Raji (cell line): ENCODE measurements at regions not wholly inside any gene's neighbourhood (a gene's known extent, or its start where the extent isn't known, plus 50 kb on each side); places are given as distances from the start of the nearest gene placed in this dataset.
A peak's percentile ranks its signal among the peaks of the same experiment; 100 is the strongest.

Experiments
- POLR2A ChIP-seq: IDR thresholded peaks from 2 replicates; pipeline ENCODE4 v1.6.1; 2011; ENCODE audit warnings: low read depth, low read length, control low read depth; ENCODE audit not compliant: insufficient read depth

DNA sequence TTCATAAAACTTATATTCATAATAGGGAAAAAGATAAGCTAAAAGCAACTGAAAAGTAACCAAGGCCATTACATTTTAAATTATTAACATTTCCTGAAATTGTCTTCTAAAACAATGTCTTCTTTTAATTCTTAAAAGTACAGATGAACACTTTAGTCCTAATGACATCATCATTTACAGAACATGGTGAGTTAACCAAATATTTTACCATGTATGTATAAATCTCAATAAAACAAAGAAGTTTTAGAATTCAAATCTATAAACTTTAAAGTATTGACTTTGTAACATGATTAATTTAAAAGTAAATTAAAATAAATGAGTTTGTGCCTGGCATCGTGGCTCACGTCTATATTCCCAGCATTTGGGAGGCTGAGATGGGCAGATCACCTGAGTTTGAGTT lies 125.9 kb upstream of the PRSS16 start:
- no peak for TF ChIP-seq POLR2A

DNA sequence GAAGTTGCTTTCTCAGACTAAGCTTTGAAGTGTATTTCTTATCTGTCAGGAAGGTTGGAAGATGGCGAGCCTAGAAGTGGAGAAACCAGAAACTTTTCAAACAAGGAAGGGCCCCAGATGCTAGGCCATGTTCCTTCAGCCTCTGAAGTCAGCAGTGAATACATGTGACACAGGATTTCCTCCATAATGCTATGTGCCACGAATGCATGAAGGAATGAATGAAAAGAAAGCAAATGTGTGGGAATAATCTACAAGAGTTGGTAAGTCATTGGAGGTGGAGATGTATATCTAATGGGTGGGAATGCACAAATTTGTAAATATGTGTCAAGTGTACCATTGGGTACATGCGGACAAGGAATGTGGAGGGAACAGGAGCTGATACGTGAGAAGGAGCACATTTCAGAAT lies 123.2 kb upstream of the PRSS16 start:
- TF ChIP-seq POLR2A: no peak

DNA sequence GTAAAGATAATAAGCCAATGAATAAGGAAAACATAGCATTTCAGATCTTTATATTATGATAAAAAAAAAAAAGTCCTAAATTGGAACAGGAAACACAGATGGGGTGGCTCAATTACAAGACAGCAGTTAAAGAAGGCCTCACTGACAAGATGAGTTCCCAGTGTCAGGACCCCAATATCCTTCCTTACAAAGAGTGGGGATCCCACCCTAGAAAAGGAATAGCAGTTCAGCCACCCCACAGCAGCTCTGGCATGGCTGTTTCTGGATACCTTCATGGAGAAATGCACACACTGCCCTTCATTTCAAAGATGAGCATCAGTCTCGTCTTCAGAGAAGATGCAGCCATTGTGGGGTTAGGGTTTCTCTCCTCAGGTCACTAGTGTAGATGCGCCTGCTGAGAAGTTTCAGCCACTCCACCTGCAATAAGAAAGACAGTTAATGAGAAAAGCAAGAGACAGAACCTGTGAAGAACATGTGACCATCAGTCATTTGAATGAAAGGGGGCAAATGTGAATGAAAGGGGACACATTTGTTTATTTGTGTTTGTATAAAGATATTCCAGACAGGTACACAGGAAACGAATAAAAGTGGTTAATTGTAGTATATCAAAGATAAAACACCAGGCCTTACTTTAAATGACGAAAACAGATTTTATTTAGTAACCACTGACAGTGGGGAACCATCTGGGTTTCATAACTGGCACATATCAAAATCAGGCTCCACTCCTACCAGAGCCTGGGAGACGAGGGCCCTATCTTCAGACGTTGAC lies 121.3 kb upstream of the PRSS16 start:
- no peak for TF ChIP-seq POLR2A

DNA sequence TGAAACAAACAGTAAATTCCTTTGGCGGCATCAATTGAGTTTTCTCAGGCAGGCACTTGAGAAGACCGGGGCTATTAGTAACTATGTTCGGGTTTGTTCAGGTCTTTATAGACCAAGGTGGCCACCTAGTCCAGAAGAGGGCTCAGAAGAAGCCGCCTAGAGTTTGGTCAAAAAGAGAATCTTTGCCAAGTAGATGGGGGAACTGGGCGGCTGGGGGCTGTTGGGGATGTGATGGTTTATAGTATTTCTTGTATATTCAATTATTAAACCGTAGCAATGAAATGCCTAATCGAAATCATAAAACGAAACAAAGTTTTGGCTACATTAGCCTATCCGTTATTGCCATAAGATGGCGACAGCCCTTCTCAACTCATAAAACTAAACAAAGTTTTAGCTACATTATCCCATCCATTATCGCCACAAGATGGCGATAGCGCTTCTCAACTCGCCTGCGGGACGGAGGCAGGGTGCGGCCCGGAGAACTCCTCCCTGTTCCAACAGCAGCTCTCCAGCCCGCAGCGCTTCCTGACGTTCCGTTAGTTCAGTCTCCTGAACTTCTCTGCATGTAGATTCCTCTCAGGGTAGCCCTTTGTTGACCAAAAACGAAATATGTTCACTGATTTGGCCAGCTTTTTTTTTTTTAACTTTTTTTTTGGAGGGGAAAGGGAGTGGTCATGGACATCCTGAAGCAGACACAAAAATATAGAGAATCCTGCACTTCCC lies 120.5 kb upstream of the PRSS16 start:
- peak; percentile 42; the same call in 1 of the 2 replicates for TF ChIP-seq POLR2A

DNA sequence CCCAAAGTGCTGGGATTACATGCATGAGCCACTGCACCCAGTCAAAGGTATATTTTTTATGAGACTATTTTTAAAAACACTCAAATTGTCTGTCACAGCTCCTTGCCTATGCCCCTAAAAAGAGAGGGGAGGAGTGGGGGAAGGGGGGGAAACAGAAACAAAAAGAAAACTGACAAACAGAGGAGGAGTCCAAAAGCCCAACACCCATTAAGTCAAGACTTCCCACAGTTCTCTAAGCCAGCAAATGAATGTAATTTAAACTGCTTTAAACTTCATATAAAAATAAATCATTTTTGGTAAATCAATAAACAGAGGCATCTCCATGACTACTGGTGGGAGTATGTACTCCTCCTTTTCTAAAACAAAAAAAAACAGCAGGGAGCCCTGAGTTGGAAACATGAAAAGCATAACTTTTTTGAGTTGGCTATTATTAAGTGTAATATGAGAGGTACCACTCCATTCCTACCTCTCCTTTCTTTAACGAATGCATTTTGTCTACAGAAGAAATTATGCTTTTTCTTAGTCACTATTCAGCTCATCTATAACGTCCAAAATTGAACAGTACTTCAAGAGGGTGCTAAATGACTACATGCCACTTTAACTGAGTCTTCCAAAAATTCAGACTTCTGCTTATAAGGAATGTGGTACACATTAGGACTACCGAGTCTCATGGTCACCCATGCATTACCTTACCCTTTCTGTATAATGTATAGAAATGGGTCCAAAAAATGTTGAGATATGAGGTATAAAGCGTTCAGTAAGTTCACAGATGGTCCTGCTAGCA lies 119.0 kb upstream of the PRSS16 start:
- TF ChIP-seq POLR2A: no peak

DNA sequence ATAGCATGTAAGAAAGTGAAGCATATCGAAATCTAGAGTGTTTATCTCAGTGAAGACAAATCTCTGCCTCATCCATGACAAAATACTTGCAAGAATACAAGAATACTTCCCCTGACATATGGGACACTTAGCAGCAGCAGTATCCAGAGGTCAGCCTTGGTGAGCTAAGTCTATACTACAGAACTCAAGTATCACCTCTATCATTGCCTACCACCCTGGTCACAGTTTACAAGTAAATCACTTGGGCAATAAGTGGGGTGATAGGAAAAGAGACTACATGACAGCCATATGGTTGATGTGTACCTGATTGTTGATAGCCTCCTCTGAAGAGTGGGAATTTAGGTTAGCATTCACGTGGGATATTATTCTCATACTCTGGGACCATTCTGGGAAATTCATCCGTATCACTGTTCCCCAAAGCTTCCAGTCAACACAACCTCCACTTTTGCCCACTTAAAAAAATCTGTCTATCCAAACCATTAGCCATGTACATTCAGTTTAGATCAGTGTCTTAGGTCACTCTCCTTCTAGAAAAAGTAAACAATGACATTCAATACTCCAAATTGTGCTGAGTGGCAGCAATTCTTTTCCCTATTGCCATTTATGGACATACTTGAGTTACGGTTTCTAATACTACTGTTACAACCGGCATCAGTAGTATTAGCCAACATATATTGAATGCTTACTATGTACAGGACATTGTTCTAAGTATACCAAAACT lies 118.2 kb upstream of the PRSS16 start:
- TF ChIP-seq POLR2A: no peak

DNA sequence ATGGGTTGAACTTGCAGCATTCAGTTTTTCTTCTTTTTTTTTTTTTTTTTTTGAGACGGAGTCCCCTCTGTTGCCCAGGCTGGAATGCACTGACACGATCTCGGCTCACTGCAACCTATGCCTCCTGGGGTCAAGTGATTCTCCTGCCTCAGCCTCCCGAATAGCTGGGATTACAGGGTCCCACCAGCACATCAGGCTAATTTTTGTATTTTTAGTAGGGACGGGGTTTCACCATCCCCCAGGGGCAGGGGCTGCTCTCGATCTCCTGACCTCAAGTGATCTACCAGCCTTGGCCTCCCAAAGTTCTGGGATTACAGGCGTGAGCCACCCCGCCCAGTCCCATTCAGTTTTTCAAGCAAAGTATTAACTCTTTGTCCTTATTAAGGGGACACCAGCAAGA lies 117.6 kb upstream of the PRSS16 start:
- TF ChIP-seq POLR2A: no peak

DNA sequence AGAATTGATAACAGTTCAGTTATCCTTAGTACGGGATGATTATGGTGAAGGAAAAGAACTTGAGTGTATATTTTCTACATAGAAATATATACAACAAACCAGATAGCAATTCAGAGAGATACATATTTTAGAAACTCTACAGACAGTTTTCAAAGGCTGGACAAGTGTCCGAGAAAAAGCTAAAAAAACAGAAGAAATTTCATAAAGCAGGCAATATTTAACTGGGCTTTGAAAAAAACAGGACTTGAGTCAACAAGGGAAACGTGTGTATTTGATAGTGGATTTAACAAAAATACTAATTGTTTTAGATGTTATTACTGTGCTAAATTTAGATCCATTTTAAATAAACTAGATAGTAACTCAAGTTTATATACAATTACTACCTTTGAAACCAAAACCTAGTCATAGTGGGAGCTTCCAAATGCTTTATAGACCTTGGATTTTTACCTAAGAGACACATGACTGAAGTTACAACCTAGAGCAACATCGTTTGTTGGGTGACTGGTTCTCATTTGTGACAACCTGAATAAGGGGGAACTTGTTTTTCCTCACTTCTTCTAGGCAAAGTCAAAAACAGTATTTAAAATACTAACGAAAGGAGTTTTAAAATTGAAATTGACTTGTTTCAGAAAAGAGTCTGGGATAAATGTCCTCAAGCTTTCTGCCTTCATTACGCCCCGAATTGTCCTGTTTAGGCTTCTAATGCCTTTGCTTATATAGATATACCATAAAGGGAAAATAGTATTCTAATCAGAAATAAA lies 116.7 kb upstream of the PRSS16 start:
- TF ChIP-seq POLR2A: no peak; the same call in 1 of the 2 replicates

DNA sequence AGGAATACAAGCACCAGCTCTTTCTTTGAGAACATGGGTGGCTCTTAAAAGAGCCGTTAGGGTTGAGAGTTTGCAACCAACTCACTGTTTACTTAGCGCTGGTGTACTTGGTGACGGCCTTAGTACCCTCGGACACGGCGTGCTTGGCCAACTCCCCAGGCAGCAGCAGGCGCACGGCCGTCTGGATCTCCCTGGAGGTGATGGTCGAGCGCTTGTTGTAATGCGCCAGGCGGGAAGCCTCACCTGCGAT lies 115.3 kb upstream of the PRSS16 start:
- peak; percentile 87 for TF ChIP-seq POLR2A

DNA sequence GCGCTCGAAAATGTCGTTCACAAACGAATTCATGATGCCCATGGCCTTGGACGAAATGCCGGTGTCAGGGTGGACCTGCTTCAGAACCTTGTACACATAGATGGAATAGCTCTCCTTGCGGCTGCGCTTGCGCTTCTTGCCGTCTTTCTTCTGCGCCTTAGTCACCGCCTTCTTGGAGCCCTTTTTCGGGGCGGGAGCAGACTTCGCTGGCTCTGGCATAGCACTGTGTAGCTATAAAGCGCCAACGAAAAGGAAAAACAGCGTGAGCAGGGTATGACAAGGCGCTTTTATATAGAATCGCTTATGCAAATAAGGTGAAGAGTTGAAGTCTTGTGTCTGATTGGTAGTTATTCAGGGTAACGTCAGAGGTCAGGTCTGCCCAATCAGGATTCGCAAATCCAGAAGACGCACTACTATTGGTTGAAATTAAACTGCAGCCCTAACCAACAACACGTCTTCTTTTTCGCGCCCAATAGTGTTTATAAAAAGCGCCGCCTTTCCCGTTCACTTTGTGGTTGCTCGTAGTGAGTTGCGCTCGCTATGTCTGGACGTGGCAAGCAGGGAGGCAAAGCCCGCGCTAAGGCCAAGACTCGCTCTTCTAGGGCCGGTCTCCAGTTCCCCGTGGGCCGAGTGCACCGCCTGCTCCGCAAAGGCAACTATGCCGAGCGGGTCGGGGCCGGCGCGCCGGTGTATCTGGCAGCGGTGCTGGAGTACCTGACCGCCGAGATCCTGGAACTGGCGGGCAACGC lies 114.8 kb upstream of the PRSS16 start:
- peak; percentile 94 for TF ChIP-seq POLR2A

DNA sequence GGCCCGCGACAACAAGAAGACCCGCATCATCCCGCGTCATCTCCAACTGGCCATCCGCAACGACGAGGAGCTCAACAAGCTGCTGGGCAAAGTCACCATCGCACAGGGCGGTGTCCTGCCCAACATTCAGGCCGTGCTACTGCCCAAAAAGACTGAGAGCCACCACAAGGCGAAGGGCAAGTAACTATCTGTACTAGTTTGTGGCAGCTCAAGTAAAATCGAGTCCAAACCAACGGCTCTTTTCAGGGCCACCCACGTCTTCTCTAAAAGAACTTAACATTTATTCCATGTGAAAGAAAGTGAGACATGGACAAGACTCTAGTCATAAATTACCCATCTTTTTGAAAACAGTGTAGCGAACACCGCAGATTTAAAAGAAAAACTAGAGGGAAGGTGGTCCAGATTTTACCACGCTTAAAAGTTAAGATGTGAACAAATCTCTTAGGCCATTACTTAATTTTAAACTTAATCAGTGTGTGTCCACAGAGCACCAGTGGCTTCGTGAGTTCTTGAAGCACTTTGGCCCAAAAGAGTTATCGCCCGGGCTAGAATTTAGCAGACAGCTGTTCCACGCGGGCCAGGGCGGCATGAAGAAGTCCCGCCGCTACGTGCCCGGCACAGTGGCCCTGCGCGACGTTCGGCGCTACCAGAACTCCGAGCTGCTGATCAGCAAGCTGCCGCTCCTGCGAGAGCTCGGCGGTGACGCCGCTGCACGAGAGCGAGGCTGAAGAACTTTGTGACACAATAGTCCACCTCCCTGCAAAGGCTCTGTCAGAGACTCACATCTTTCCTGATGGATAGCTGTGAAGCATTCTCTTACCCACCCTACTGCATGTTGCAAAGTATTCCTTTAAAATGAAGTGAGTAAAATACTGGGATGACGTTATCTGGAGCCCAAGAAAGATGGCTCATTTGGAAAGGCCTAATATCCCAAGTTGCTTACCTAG lies 113.9 kb upstream of the PRSS16 start:
- TF ChIP-seq POLR2A: peak; percentile 40

DNA sequence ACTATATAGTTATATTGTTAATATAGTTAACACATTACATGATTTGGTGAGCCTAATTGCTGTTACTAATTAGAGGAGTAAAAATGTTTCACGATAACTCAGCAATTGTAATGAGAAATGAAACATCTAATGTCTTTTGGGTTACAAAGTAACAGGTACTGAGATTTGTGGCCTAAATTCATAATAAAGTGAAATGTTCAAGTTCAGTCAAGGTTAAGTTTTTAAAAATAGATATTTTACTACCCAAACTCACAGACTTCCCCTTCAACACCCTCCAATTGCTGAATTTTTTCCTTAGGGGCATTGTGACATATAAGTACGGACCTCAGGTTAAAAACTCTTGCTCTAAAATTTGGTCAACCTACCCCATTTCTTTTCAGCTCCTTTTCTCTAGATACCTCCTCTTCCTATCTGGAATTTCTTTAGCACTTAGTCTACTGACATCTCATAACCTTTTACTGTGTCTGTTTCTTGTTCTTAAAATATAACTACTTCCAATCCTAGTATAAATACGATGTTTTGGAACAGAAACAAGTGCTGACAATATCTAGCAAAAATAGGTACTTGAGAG lies 112.3 kb upstream of the PRSS16 start:
- no peak for TF ChIP-seq POLR2A
